GM19240 (cell line): ENCODE measurements at regions not wholly inside any gene's neighbourhood (a gene's known extent, or its start where the extent isn't known, plus 50 kb on each side); places are given as distances from the start of the nearest gene placed in this dataset.

ENCODE experiments used
- DNase-seq: peaks from one replicate; pipeline ENCODE4 v3.0.0; 2011; ENCODE audit warnings: low spot score; ENCODE audit not compliant: insufficient read length

GRCh38 chr20:18971121-18971520 lies 157.5 kb downstream of the SCP2D1 start:
- no peak for DNase-seq

- no peak for DNase-seq
Observed at GRCh38 chr20:18971574-18971973, 158.0 kb downstream of the SCP2D1 start.

- DNase-seq, result no peak
Observed at GRCh38 chr20:18972251-18972876, 158.8 kb downstream of the SCP2D1 start.

GRCh38 chr20:18973529-18974173 lies 160.1 kb downstream of the SCP2D1 start:
- no peak for DNase-seq

GRCh38 chr20:18974660-18975059 lies 161.1 kb downstream of the SCP2D1 start:
- DNase-seq, result no peak

- DNase-seq, result no peak
Observed at GRCh38 chr20:18977441-18977840, 163.9 kb downstream of the SCP2D1 start.

- DNase-seq, result no peak
Observed at GRCh38 chr20:18978311-18978710, 164.7 kb downstream of the SCP2D1 start.

GRCh38 chr20:18979132-18979531 lies 165.5 kb downstream of the SCP2D1 start:
- no peak for DNase-seq

- no peak for DNase-seq
Observed at GRCh38 chr20:18981962-18982539, 168.5 kb downstream of the SCP2D1 start.

- no peak for DNase-seq
Observed at GRCh38 chr20:18983796-18984195, 170.2 kb downstream of the SCP2D1 start.

- DNase-seq, result no peak
Observed at GRCh38 chr20:18984238-18985200, 170.9 kb downstream of the SCP2D1 start.

GRCh38 chr20:18985551-18985950 lies 172.0 kb downstream of the SCP2D1 start:
- no peak for DNase-seq

GRCh38 chr20:18986146-18986830 lies 172.7 kb downstream of the SCP2D1 start:
- no peak for DNase-seq

- no peak for DNase-seq
Observed at GRCh38 chr20:18986895-18987580, 173.5 kb downstream of the SCP2D1 start.

- no peak for DNase-seq
Observed at GRCh38 chr20:18987781-18988360, 174.3 kb downstream of the SCP2D1 start.

GRCh38 chr20:18988701-18989100 lies 175.1 kb downstream of the SCP2D1 start:
- no peak for DNase-seq

- DNase-seq, result no peak
Observed at GRCh38 chr20:18989736-18990474, 176.3 kb downstream of the SCP2D1 start.

- DNase-seq, result no peak
Observed at GRCh38 chr20:18991012-18991411, 177.4 kb downstream of the SCP2D1 start.

GRCh38 chr20:18992418-18992817 lies 178.8 kb downstream of the SCP2D1 start:
- DNase-seq, result no peak

GRCh38 chr20:18995455-18995854 lies 181.9 kb downstream of the SCP2D1 start:
- DNase-seq, result no peak
